HCT116 (cell line): ENCODE measurements at regions not wholly inside any gene's neighbourhood (a gene's known extent, or its start where the extent isn't known, plus 50 kb on each side); places are given as distances from the start of the nearest gene placed in this dataset.

Experiments used
- CEBPB ChIP-seq: IDR thresholded peaks from 2 replicates; pipeline ENCODE4 v1.6.1; 2012; ENCODE audit warnings: low read depth
- EZH2 ChIP-seq: fragments of 200-600 bp; sonication (generic); IDR thresholded peaks from 2 replicates; pipeline ENCODE4 v1.6.1; 2017; ENCODE audit warnings: antibody characterized with exemption, mixed run types
- EZH2phosphoT487 ChIP-seq: fragments of 200-600 bp; IDR thresholded peaks from 2 replicates; pipeline ENCODE4 v1.6.1; 2018; ENCODE audit warnings: antibody characterized with exemption, borderline replicate concordance
- POLR2A ChIP-seq: IDR thresholded peaks from 2 replicates; pipeline ENCODE4 v1.7.0; 2011; ENCODE audit warnings: borderline replicate concordance; ENCODE audit not compliant: insufficient read depth, insufficient read length; ENCODE audit errors: extremely low read depth
- POLR2AphosphoS5 ChIP-seq: IDR thresholded peaks from 2 replicates; pipeline ENCODE4 v1.6.1; 2011; ENCODE audit warnings: mild to moderate bottlenecking, low read depth, low read length, moderate library complexity
- RAD21 ChIP-seq: IDR thresholded peaks from 2 replicates; pipeline ENCODE4 v1.6.1; 2012; ENCODE audit warnings: low read depth, mild to moderate bottlenecking
- SIN3A ChIP-seq: IDR thresholded peaks from 2 replicates; pipeline ENCODE4 v1.6.1; 2012; ENCODE audit warnings: low read depth
- YY1 ChIP-seq: IDR thresholded peaks from 2 replicates; pipeline ENCODE4 v1.6.1; 2011; ENCODE audit warnings: low read length, low read depth, moderate library complexity, mild to moderate bottlenecking; ENCODE audit not compliant: insufficient replicate concordance; ENCODE audit errors: extremely low read depth
- ZNF274 ChIP-seq: fragments of 200-500 bp; sonication (Bioruptor generic); IDR thresholded peaks from 2 replicates; pipeline ENCODE4 v1.6.1; 2014; ENCODE audit warnings: mild to moderate bottlenecking, low read depth, low read length, inconsistent platforms
- TF ChIP-seq, protein P1 (sequence below), 3 experiments: fragments of 200-600 bp in 1 of 3; sonication (generic) in 1 of 3; IDR thresholded peaks in 2 of 3; conservative IDR thresholded peaks in 1 of 3; 2 replicates each; pipeline ENCODE4 v1.5.1; 2012 to 2017; ENCODE audit warnings: low read depth in 2 of 3, low read length in 2 of 3, antibody characterized with exemption in 1 of 3, borderline replicate concordance in 1 of 3, control low read depth in 1 of 3, mild to moderate bottlenecking in 1 of 3, mixed read lengths in 1 of 3, mixed run types in 1 of 3, moderate library complexity in 1 of 3; ENCODE audit not compliant: insufficient read depth in 1 of 3
- TF ChIP-seq, protein P2 (sequence below): IDR thresholded peaks from 2 replicates; pipeline ENCODE4 v1.6.1; 2012; ENCODE audit warnings: low read depth
- TF ChIP-seq, protein P3 (sequence below): IDR thresholded peaks from 2 replicates; pipeline ENCODE4 v1.6.1; 2012
- TF ChIP-seq, protein P4 (sequence below): IDR thresholded peaks from 2 replicates; pipeline ENCODE4 v1.6.1; 2012

DNA sequence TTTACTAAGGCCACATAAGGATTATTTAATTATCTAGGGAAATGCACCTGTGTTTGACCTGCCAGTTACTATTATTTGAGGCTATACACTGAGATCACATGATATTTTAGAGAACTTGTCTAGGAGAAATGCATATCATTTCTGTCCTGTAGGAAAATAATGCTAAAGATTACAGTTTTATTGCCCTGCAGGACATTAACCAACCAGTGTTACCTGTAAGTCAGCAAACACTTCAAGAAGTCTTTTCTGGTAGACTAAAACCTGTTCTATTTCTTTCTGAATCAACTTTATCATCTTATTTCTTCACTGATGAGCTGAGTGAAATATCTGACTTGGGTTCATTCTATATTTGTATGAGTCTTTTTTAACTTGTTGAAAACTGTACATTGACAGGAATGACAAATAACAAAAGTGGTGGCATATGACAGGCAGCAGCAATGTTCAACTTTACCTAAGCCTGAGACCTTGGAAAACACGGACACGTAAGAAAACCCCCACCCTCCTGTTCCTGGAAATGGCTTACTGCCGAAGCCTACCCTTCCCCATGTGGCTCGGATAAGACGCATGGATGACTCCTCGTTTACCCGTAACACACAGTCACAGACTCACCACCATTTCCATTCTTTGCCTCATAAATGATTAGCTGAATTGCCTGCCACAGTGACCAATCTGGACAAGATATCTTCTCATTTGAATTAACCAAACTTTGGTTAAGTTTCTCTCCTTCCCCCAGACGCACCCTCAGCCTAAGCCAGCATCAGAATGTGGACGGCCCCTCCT is 118.0 kb upstream of the CD93 start:
- no peak for TF ChIP-seq EZH2
- TF ChIP-seq CEBPB = no peak
- TF ChIP-seq, protein P1, sequence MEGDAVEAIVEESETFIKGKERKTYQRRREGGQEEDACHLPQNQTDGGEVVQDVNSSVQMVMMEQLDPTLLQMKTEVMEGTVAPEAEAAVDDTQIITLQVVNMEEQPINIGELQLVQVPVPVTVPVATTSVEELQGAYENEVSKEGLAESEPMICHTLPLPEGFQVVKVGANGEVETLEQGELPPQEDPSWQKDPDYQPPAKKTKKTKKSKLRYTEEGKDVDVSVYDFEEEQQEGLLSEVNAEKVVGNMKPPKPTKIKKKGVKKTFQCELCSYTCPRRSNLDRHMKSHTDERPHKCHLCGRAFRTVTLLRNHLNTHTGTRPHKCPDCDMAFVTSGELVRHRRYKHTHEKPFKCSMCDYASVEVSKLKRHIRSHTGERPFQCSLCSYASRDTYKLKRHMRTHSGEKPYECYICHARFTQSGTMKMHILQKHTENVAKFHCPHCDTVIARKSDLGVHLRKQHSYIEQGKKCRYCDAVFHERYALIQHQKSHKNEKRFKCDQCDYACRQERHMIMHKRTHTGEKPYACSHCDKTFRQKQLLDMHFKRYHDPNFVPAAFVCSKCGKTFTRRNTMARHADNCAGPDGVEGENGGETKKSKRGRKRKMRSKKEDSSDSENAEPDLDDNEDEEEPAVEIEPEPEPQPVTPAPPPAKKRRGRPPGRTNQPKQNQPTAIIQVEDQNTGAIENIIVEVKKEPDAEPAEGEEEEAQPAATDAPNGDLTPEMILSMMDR (IDR thresholded peaks at IDR 0.05 in 2 of 3, conservative IDR thresholded peaks at IDR 0.05 in 1 of 3; ENCODE audit: borderline replicate concordance in 1 of 3, insufficient read depth in 1 of 3, low read depth in 2 of 3, low read length in 2 of 3) = no peak
- TF ChIP-seq POLR2A = no peak
- TF ChIP-seq ZNF274 = no peak
- no peak for TF ChIP-seq POLR2AphosphoS5
- no peak for TF ChIP-seq RAD21
- no peak for TF ChIP-seq EZH2phosphoT487
- TF ChIP-seq SIN3A = no peak
- TF ChIP-seq, protein P2, sequence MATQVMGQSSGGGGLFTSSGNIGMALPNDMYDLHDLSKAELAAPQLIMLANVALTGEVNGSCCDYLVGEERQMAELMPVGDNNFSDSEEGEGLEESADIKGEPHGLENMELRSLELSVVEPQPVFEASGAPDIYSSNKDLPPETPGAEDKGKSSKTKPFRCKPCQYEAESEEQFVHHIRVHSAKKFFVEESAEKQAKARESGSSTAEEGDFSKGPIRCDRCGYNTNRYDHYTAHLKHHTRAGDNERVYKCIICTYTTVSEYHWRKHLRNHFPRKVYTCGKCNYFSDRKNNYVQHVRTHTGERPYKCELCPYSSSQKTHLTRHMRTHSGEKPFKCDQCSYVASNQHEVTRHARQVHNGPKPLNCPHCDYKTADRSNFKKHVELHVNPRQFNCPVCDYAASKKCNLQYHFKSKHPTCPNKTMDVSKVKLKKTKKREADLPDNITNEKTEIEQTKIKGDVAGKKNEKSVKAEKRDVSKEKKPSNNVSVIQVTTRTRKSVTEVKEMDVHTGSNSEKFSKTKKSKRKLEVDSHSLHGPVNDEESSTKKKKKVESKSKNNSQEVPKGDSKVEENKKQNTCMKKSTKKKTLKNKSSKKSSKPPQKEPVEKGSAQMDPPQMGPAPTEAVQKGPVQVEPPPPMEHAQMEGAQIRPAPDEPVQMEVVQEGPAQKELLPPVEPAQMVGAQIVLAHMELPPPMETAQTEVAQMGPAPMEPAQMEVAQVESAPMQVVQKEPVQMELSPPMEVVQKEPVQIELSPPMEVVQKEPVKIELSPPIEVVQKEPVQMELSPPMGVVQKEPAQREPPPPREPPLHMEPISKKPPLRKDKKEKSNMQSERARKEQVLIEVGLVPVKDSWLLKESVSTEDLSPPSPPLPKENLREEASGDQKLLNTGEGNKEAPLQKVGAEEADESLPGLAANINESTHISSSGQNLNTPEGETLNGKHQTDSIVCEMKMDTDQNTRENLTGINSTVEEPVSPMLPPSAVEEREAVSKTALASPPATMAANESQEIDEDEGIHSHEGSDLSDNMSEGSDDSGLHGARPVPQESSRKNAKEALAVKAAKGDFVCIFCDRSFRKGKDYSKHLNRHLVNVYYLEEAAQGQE = no peak
- TF ChIP-seq, protein P3, sequence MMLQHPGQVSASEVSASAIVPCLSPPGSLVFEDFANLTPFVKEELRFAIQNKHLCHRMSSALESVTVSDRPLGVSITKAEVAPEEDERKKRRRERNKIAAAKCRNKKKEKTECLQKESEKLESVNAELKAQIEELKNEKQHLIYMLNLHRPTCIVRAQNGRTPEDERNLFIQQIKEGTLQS = no peak
- no peak for TF ChIP-seq YY1
- TF ChIP-seq, protein P4, sequence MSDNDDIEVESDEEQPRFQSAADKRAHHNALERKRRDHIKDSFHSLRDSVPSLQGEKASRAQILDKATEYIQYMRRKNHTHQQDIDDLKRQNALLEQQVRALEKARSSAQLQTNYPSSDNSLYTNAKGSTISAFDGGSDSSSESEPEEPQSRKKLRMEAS = no peak
